SK-N-SH treated with all-trans-retinoic acid at 6 μM for 48 hours (cell line): ENCODE measurements at regions not wholly inside any gene's neighbourhood (a gene's known extent, or its start where the extent isn't known, plus 50 kb on each side); places are given as distances from the start of the nearest gene placed in this dataset.
A peak's percentile ranks its signal among the peaks of the same experiment; 100 is the strongest.

Experiments
- ATAC-seq: fragments of 200-7000 bp; cut with Tn5 transposase; 3 replicates; pipeline ENCODE4 v1.9.1; 2020; ENCODE audit warnings: mild to moderate bottlenecking, moderate library complexity
- ARNTL ChIP-seq: fragments of 450-650 bp; formaldehyde crosslinking; IDR thresholded peaks from 2 replicates; pipeline ENCODE4 v1.5.0; 2020; ENCODE audit warnings: low read depth, mild to moderate bottlenecking, moderate library complexity, borderline replicate concordance
- BACH2 ChIP-seq: fragments of 250-450 bp; sonication (Bioruptor Pico); IDR thresholded peaks from 2 replicates; pipeline ENCODE4 v1.9.0; 2021; ENCODE audit warnings: mild to moderate bottlenecking, borderline replicate concordance
- CREB5 ChIP-seq: fragments of 250-450 bp; sonication (Bioruptor Pico); IDR thresholded peaks from 2 replicates; pipeline ENCODE4 v1.5.1; 2020; ENCODE audit warnings: low read depth, mild to moderate bottlenecking, moderate library complexity
- CSDC2 ChIP-seq: fragments of 250-450 bp; sonication (Bioruptor Pico); IDR thresholded peaks from 2 replicates; pipeline ENCODE4 v1.5.0; 2020; ENCODE audit warnings: mild to moderate bottlenecking, moderate library complexity
- ESRRG ChIP-seq: fragments of 250-450 bp; sonication (Bioruptor Pico); IDR thresholded peaks from 2 replicates; pipeline ENCODE4 v1.6.1; 2021; ENCODE audit warnings: mild to moderate bottlenecking
- GLIS3 ChIP-seq: fragments of 250-450 bp; sonication (Bioruptor Pico); IDR thresholded peaks from 2 replicates; pipeline ENCODE4 v1.5.0; 2020; ENCODE audit warnings: mild to moderate bottlenecking, moderate library complexity
- OSR1 ChIP-seq: fragments of 250-450 bp; sonication (Bioruptor Pico); IDR thresholded peaks from 2 replicates; pipeline ENCODE4 v1.8.0; 2022; ENCODE audit warnings: moderate library complexity, mild to moderate bottlenecking, inconsistent platforms
- POU6F1 ChIP-seq: fragments of 250-450 bp; sonication (Bioruptor Pico); IDR thresholded peaks from 2 replicates; pipeline ENCODE4 v1.8.0; 2021; ENCODE audit warnings: low read depth, mild to moderate bottlenecking, moderate library complexity, borderline replicate concordance
- PPARA ChIP-seq: fragments of 250-450 bp; sonication (Bioruptor Pico); IDR thresholded peaks from 2 replicates; pipeline ENCODE4 v1.5.0; 2020; ENCODE audit warnings: mild to moderate bottlenecking, borderline replicate concordance
- SNAI2 ChIP-seq: fragments of 250-450 bp; sonication (Bioruptor Pico); IDR thresholded peaks from 2 replicates; pipeline ENCODE4 v1.5.0; 2020; ENCODE audit warnings: mild to moderate bottlenecking, moderate library complexity
- TCF4 ChIP-seq: fragments of 250-450 bp; sonication (Bioruptor Pico); IDR thresholded peaks from 2 replicates; pipeline ENCODE4 v1.8.0; 2021; ENCODE audit warnings: mild to moderate bottlenecking, moderate library complexity, borderline replicate concordance
- TOX ChIP-seq: fragments of 250-450 bp; sonication (Bioruptor Pico); IDR thresholded peaks from 2 replicates; pipeline ENCODE4 v1.8.0; 2021; ENCODE audit warnings: mild to moderate bottlenecking, moderate library complexity, borderline replicate concordance
- ZC3H10 ChIP-seq: fragments of 250-450 bp; sonication (Bioruptor Pico); IDR thresholded peaks from 2 replicates; pipeline ENCODE4 v1.5.1; 2021; ENCODE audit warnings: mild to moderate bottlenecking, moderate library complexity
- ZFP3 ChIP-seq: fragments of 250-450 bp; sonication (Bioruptor Pico); IDR thresholded peaks from 2 replicates; pipeline ENCODE4 v1.5.0; 2020; ENCODE audit warnings: mild to moderate bottlenecking, moderate library complexity
- ZFP30 ChIP-seq: fragments of 450-650 bp; formaldehyde crosslinking; IDR thresholded peaks from 2 replicates; pipeline ENCODE4 v1.5.0; 2022; ENCODE audit warnings: mild to moderate bottlenecking, moderate library complexity
- ZNF70 ChIP-seq: fragments of 450-650 bp; formaldehyde crosslinking; IDR thresholded peaks from 2 replicates; pipeline ENCODE4 v1.5.0; 2020; ENCODE audit warnings: mild to moderate bottlenecking, moderate library complexity
- ZNF8 ChIP-seq: fragments of 450-650 bp; formaldehyde crosslinking; IDR thresholded peaks from 2 replicates; pipeline ENCODE4 v1.5.0; 2020; ENCODE audit warnings: mild to moderate bottlenecking, moderate library complexity
- TF ChIP-seq, protein P1 (sequence below): fragments of 250-450 bp; sonication (Bioruptor Pico); IDR thresholded peaks from 2 replicates; pipeline ENCODE4 v1.8.0; 2020; ENCODE audit warnings: mild to moderate bottlenecking, moderate library complexity, borderline replicate concordance
- TF ChIP-seq, protein P2 (sequence below): fragments of 250-450 bp; sonication (Bioruptor Pico); IDR thresholded peaks from 2 replicates; pipeline ENCODE4 v1.5.1; 2021; ENCODE audit warnings: mild to moderate bottlenecking, moderate library complexity
- TF ChIP-seq, protein P3 (sequence below): fragments of 250-450 bp; sonication (Bioruptor Pico); IDR thresholded peaks from 2 replicates; pipeline ENCODE4 v1.5.0; 2020; ENCODE audit warnings: mild to moderate bottlenecking, moderate library complexity

- TF ChIP-seq CREB5 (CRISPR knock-in tag) (no peak), ZFP30 (CRISPR knock-in tag) (no peak), ZNF70 (no peak), BACH2 (CRISPR knock-in tag) (no peak), ZC3H10 (CRISPR knock-in tag) (no peak), GLIS3 (CRISPR knock-in tag) (no peak), OSR1 (no peak), ZFP3 (CRISPR knock-in tag) (no peak), CSDC2 (no peak), ARNTL (CRISPR knock-in tag) (no peak), ZNF8 (CRISPR knock-in tag) (no peak), ESRRG (CRISPR knock-in tag) (no peak), PPARA (CRISPR knock-in tag) (no peak), TOX (CRISPR knock-in tag) (no peak)
- TF ChIP-seq, protein P1, sequence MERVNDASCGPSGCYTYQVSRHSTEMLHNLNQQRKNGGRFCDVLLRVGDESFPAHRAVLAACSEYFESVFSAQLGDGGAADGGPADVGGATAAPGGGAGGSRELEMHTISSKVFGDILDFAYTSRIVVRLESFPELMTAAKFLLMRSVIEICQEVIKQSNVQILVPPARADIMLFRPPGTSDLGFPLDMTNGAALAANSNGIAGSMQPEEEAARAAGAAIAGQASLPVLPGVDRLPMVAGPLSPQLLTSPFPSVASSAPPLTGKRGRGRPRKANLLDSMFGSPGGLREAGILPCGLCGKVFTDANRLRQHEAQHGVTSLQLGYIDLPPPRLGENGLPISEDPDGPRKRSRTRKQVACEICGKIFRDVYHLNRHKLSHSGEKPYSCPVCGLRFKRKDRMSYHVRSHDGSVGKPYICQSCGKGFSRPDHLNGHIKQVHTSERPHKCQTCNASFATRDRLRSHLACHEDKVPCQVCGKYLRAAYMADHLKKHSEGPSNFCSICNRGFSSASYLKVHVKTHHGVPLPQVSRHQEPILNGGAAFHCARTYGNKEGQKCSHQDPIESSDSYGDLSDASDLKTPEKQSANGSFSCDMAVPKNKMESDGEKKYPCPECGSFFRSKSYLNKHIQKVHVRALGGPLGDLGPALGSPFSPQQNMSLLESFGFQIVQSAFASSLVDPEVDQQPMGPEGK: no peak
- TF ChIP-seq, protein P2, sequence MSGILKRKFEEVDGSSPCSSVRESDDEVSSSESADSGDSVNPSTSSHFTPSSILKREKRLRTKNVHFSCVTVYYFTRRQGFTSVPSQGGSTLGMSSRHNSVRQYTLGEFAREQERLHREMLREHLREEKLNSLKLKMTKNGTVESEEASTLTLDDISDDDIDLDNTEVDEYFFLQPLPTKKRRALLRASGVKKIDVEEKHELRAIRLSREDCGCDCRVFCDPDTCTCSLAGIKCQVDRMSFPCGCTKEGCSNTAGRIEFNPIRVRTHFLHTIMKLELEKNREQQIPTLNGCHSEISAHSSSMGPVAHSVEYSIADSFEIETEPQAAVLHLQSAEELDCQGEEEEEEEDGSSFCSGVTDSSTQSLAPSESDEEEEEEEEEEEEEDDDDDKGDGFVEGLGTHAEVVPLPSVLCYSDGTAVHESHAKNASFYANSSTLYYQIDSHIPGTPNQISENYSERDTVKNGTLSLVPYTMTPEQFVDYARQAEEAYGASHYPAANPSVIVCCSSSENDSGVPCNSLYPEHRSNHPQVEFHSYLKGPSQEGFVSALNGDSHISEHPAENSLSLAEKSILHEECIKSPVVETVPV (CRISPR knock-in tag): no peak
- TF ChIP-seq, protein P3, sequence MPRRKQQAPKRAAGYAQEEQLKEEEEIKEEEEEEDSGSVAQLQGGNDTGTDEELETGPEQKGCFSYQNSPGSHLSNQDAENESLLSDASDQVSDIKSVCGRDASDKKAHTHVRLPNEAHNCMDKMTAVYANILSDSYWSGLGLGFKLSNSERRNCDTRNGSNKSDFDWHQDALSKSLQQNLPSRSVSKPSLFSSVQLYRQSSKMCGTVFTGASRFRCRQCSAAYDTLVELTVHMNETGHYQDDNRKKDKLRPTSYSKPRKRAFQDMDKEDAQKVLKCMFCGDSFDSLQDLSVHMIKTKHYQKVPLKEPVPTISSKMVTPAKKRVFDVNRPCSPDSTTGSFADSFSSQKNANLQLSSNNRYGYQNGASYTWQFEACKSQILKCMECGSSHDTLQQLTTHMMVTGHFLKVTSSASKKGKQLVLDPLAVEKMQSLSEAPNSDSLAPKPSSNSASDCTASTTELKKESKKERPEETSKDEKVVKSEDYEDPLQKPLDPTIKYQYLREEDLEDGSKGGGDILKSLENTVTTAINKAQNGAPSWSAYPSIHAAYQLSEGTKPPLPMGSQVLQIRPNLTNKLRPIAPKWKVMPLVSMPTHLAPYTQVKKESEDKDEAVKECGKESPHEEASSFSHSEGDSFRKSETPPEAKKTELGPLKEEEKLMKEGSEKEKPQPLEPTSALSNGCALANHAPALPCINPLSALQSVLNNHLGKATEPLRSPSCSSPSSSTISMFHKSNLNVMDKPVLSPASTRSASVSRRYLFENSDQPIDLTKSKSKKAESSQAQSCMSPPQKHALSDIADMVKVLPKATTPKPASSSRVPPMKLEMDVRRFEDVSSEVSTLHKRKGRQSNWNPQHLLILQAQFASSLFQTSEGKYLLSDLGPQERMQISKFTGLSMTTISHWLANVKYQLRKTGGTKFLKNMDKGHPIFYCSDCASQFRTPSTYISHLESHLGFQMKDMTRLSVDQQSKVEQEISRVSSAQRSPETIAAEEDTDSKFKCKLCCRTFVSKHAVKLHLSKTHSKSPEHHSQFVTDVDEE: no peak
- no peak for ATAC-seq
Measured at GRCh38 chr11:41714101-41714500, 254.6 kb upstream of the LRRC4C start.

GRCh38 chr11:41716862-41717261, 257.4 kb upstream of the LRRC4C start:
- TF ChIP-seq POU6F1: no peak
- TF ChIP-seq OSR1: no peak
- peak; percentile 93 for TF ChIP-seq TCF4 (CRISPR knock-in tag)
- TF ChIP-seq BACH2 (CRISPR knock-in tag): no peak
- TF ChIP-seq SNAI2 (CRISPR knock-in tag): peak; percentile 75; the same call in 1 of the 2 replicates
- TF ChIP-seq, protein P3: peak; percentile 61; the same call in 1 of the 2 replicates

More at GRCh38 chr11:41716862-41717261, 257.4 kb upstream of the LRRC4C start:
- no peak for ATAC-seq
